ENCODE measurements at regions not wholly inside any gene's neighbourhood (a gene's known extent, or its start where the extent isn't known, plus 50 kb on each side); places are given as distances from the start of the nearest gene placed in this dataset.

GRCh38 chr1:194105381-194105780 is 919.0 kb upstream of the B3GALT2 start:
- DNase-seq (ENCODE audit: low read depth, low spot score) = no peak
- Histone ChIP-seq H3K9me3 (replicated peaks; ENCODE audit: control insufficient read depth, insufficient read depth, low read length) (no peaks in the 10 kb centered on the region), H4K20me1 (replicated peaks; ENCODE audit: control insufficient read depth, extremely low read depth, insufficient read depth, low read length) (no peaks in the 10 kb centered on the region), H3K27me3 (ENCODE audit: control insufficient read depth in 2 of 2, insufficient read depth in 2 of 2, low read length in 2 of 2) (no peaks in the 10 kb centered on the region), H3K27ac (ENCODE audit: insufficient read depth, low read depth, low read length) (no peak overlapping the region), H3K4me3 (replicated peaks in 1 of 3; ENCODE audit: insufficient read depth in 1 of 3, low read depth in 1 of 3, low read length in 3 of 3) (no peak overlapping the region), H3K4me1 (ENCODE audit: control insufficient read depth, extremely low read depth, insufficient read depth, low read length) (no peaks in the 10 kb centered on the region), H3K4me2 (ENCODE audit: insufficient read depth, low read length) (no peak overlapping the region), H3K79me2 (ENCODE audit: control insufficient read depth, insufficient read depth, low read length) (no peaks in the 10 kb centered on the region), H2AFZ (ENCODE audit: low read depth, low read length) (no peak overlapping the region), H3K9me1 (replicated peaks; ENCODE audit: control insufficient read depth, extremely low read depth, insufficient read depth, low read length) (no peaks in the 10 kb centered on the region), H3K9ac (replicated peaks; ENCODE audit: extremely low read depth, insufficient read depth, low read length) (no peak overlapping the region), H3K36me3 (ENCODE audit: control insufficient read depth in 2 of 2, extremely low read depth in 1 of 2, insufficient read depth in 2 of 2, low read length in 2 of 2) (no peaks in the 10 kb centered on the region)
- intact Hi-C loops (cut with micrococcal nuclease) (no loop called here), dilution Hi-C loops (cut with MboI; ENCODE audit: extremely low pct_ligation_motif_present, low sequenced_read_pairs) (no loop called here)
- no peak for FAIRE-seq
- no TSS peak for BruUV-seq (replicated peaks)
- POLR2A ChIA-PET = no interaction called here
- no peak for TF ChIP-seq POLR2AphosphoS5 (IDR thresholded peaks at IDR 0.05; ENCODE audit: insufficient read depth, low read depth, low read length)
- no peak for TF ChIP-seq EZH2 (IDR thresholded peaks at IDR 0.05; ENCODE audit: borderline replicate concordance, low read depth, low read length, severe bottlenecking)
- no peak for TF ChIP-seq GATA2 (IDR thresholded peaks at IDR 0.05; ENCODE audit: insufficient read depth, insufficient read length, low read depth, low read length)
- TF ChIP-seq MYC (IDR thresholded peaks at IDR 0.05; ENCODE audit: low read depth, low read length) = no peak
- TF ChIP-seq FOS (IDR thresholded peaks at IDR 0.05; ENCODE audit: borderline replicate concordance, insufficient read depth, low read length) = no peak
- TF ChIP-seq, protein P1, sequence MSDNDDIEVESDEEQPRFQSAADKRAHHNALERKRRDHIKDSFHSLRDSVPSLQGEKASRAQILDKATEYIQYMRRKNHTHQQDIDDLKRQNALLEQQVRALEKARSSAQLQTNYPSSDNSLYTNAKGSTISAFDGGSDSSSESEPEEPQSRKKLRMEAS (IDR thresholded peaks at IDR 0.05; ENCODE audit: insufficient read depth, insufficient read length) = no peak
- TF ChIP-seq POLR2A (IDR thresholded peaks at IDR 0.05; ENCODE audit: low read depth, low read length) = no peak
- no peak for TF ChIP-seq JUN (IDR thresholded peaks at IDR 0.05; ENCODE audit: borderline replicate concordance, insufficient read depth, insufficient read length, low read depth)
- no peak for TF ChIP-seq CTCF (IDR thresholded peaks at IDR 0.05; ENCODE audit: extremely low read depth in 1 of 2, insufficient read depth in 1 of 2, low read depth in 1 of 2, low read length in 2 of 2)
- CTCF ChIA-PET = no interaction called here
